CD1c-positive myeloid dendritic cell (primary cell): ENCODE measurements at regions not wholly inside any gene's neighbourhood (a gene's known extent, or its start where the extent isn't known, plus 50 kb on each side); places are given as distances from the start of the nearest gene placed in this dataset.

Source experiments
- DNase-seq: peaks from one replicate; pipeline ENCODE4 v3.0.0-alpha.2; 2016; ENCODE audit errors: extremely low spot score

DNA sequence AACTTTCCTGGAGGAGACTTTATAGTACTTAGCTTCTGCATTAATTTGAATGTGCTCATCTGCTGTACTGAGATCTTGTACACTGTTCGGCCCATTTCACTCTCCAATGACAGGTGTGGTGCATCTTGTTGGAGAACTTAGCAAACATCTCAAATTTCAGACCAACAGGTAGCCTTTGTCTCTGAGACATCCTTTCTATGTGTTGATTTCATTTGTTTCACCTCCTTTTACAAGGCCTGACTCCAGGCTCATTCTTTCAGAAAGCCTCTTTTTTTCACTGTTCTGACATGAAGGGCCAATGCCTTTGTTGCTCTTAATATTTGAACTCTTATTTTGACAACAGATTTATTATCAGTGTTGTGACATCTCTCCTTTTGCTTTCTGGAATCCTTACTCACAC lies 271.8 kb upstream of the FANCL start:
- no peak for DNase-seq

- DNase-seq: no peak
Observed at GRCh38 chr2:58508006-58508405, 266.9 kb upstream of the FANCL start.

DNA sequence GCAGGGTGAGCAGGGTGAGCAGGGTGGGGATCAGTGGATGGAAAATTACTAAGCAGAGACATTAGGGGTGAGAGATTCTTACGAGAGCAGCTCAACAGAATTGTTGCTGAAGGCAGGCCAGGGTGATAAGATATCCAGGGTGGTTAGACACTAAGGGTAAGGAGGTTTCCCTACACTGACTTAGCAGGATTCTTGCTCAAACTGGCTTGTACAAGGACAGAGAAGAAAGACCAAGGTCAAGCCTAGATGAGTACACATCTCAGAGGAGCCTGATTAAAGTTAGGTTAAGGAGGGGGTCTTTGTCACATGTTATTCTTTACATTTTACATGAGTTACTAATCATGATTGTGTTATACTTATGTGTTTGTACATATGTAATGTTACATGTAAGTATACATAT lies 262.8 kb upstream of the FANCL start:
- no peak for DNase-seq

DNA sequence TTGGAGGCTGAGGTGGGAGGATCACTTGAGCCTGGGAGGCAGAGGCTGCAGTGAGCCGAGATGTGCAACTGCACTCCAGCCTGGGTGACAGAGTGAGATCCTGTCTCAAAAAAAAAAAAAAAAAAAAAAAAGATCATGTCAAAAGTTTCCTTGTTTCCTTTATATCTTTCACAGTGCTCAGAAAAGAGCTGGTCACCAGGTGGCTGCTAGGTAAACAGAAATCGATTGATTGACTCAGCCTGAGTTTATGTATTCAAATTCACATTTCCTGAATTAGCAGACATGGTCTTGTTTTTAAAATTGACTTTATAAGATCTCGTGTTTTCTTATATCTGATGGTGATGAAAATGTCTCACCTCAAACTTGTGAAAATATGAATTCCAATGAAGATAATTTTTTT lies 261.8 kb upstream of the FANCL start:
- DNase-seq: no peak

DNA sequence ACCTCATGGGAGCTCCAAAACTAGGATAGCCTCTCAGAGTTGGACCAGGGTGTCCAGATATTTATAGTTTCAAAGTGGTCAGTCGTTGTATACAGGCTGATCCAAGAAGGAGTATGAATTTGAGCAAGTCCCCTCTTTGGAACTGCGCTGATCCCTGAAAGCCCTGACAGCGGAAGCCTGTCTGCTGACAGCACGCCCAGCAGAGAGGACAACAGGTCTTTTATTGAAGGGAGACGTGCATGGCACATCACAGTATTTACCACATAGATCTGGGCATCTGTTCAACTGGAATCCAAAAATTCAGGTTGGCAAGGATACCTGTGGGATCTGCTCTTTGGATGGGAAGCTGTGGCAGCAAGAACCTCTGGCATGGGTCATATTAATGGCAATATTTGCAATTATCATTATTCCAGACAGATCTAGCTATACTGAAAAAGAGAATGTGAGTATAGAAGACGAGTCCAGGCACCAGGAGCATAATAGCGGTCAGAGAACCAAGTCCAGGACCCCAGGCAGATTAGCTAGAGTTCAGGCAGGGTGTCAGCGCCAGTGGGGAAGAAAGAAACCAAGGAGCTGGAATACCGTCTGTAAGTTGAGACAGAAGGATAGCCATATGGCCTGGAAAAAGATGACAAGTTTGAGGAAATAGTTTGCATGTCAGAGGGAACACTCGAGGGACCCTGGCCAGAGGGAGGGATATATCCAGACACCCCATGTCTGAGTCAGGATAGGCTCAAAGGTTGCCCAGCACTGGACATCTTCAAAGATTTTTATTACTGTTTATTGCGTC lies 260.4 kb upstream of the FANCL start:
- DNase-seq: no peak

GRCh38 chr2:58497168-58497567 lies 256.0 kb upstream of the FANCL start:
- no peak for DNase-seq

DNA sequence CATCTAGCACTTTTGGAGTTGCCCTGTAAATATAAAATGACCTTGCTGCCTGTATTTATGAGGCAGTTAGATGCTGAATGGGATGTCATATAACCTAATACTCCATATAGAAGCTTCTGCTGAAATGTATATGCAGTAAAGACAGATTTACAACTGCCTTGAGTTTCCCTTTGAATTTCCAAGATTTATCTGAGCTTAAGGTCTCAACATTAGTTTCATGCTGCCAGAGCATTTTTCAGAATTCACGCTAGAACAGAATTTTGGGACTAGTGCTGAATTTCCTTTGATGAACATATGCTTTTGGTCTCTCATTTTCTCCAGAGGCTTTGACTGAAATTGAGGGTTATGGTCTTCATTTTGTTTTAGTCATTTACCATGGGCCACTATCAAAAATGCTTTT lies 254.7 kb upstream of the FANCL start:
- no peak for DNase-seq

DNA sequence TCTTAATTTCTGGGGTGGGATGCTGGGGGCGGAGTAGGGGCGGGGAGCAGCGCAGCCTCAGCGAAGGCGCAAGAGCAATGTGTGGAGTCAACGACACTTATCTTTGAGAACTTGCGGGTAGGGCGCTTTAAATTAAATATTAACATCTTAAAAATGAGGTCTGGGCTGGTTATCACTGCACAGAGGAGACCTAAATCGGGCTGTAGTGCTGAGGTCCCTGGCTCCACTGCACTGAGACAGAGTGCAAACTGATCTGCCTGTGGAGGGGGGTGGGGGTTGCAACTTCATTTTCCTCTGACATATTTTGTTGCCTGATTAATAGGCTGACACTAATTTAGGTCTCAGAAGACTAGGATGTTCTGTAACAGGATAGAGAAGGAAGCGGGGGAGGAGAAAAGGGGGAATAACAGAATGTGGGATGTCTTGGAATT lies 253.0 kb upstream of the FANCL start:
- DNase-seq: no peak

DNA sequence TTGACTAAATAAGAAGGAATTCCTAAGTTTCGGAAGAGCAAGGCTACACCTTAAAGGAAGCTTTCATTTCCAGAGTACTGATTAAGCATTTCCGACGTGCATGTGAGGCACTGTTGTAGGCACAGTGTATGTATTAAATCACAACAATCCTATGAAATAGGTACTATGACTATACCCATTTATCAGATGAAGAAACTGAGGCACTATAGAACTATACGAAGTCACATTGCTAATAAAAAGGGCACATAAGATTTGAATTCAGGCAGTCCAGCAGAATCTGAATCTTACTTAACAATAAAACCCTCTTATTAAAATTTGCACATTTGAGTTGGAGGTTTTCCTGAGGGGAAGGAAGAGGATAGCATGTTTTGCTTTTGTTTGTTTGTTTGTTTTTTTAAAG lies 243.5 kb upstream of the FANCL start:
- no peak for DNase-seq

GRCh38 chr2:58484221-58484620 lies 243.1 kb upstream of the FANCL start:
- no peak for DNase-seq

DNA sequence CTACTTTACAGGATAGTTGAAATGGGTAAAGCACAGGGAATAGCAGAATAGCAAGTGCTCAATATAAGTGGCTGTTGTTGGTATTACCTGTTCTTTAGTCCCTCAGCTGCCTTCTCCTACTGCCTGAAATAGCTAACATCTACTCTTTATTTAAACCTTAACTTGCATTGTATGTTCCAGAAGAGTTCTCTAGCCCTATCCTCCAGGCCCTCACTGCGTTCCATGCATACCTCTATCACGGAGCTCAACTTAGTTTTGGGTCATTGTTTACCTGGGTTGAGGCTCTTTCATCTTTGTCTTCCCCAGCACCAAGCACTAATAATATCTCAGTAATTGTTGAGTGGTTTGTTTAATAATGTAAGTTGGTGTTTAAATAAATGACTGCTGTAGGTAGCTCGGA lies 242.2 kb upstream of the FANCL start:
- no peak for DNase-seq

DNA sequence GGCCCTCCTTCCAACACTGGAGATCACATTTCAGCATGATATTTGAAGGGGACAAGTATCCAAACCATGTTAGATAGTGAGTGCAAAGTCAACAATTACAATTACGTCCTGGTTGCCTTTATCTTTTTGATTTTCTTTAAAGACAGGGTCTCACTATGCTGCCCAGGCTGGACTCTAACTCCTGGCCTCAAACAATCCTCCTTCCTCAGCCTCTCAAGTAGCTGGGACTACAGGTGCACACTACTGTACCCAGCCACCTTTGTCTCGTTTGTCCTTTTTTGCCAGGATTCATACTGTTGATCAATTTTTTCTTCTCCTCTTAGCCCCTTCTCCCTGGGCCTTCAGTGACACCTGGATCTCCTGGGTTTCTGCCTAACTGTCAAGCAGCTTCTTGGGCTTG lies 240.5 kb upstream of the FANCL start:
- no peak for DNase-seq

- no peak for DNase-seq
Observed at GRCh38 chr2:58480141-58480540, 239.0 kb upstream of the FANCL start.

DNA sequence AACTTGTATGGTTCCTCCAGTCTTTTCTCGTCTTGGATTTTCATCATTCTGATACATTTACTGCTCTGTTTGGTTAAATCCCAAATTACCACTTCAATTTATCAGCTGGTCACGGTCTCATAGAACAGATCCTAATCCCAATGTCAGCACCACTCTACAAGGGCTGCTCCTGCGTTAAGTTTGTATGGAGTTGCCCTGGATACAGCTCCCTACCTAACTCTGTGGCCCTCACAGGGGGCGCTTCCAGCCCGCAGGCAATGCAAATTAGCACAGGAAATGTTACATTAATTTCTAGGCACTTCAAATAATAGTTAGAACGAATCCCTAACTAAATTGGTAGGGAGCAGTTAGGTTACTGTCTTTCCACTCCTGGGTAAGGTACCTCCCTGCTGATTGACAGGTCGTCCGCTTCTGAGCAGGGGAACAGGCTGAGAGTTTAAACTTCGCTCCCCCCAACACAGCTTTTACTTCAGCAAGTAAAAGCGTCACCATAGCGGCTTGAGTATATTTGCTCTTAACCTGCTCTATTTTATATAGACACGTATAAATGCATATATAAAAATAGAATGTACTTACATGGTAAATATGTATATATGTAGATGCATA lies 238.5 kb upstream of the FANCL start:
- DNase-seq: no peak

- no peak for DNase-seq
Observed at GRCh38 chr2:58476556-58476955, 235.4 kb upstream of the FANCL start.

GRCh38 chr2:58475756-58476155 lies 234.6 kb upstream of the FANCL start:
- no peak for DNase-seq

- no peak for DNase-seq
Observed at GRCh38 chr2:58473165-58473564, 232.0 kb upstream of the FANCL start.

DNA sequence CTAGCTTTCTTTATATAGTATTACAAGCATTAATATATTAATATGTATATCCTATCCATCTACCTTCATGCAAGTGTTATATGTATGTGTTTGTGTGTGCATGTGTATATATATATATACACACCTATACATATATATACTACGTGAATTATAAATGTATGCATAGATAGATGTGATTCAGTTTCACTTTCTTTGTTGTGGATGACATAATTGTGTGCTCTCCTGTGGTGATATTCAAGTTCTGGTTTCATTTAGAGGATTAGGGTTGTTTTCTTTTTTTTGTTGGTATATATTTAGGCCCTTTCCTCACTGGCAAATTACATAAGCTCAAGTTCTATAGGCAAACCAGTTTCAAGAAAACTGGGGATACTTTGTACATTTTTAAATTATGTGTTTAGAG lies 225.7 kb upstream of the FANCL start:
- DNase-seq: no peak

DNA sequence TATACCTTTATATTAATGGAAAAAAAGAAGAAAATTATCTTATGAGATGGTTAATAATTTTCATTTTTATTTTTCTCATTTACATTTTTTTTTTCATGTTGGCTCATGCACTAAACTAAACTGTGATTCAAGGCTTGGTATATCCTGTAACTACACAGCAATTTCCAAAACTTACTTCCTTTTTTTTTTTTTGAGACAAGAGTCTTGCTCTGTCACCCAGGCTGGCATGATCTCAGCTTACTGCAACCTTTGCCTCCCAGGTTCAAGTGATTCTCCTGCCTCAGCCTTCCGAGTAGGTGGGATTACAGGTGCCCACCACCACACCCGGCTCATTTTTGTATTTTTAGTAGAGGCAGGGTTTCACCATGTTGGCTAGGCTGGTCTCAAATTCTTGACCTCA lies 224.9 kb upstream of the FANCL start:
- DNase-seq: peak; percentile 14

- no peak for DNase-seq
Observed at GRCh38 chr2:58460670-58461069, 219.5 kb upstream of the FANCL start.

DNA sequence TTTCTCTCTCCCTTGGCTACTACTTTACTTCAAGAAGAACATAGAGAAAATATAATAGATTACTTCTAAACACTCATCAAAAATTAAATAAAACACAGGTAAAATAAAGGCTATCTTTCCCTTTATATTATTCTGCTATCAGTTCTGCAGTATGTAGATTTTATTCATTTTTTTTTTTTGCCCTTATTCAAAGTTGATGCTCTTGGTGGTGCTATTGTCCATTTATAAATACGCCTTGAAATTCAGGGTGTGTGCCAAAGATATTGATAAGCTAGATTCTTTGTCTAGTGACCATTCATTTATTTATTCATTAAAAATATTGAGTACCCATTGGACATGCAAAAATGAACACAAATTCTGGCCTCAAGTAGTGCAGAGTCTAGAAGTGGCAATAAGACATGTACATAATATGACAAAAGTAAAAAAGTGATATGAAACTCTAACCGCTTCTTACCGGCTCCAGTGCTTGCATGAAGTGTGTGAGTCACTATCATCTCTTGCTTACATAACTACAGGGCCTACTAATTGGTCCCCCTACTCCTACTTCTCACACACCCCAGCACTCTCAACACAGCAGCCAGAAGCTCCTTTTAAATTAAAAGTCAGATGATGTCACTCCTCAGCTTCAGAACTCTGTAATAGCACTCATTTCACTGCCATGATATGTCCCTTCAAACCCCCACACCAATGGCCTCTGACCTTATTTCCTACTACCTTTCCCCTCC lies 208.3 kb upstream of the FANCL start:
- peak; percentile 78 for DNase-seq

DNA sequence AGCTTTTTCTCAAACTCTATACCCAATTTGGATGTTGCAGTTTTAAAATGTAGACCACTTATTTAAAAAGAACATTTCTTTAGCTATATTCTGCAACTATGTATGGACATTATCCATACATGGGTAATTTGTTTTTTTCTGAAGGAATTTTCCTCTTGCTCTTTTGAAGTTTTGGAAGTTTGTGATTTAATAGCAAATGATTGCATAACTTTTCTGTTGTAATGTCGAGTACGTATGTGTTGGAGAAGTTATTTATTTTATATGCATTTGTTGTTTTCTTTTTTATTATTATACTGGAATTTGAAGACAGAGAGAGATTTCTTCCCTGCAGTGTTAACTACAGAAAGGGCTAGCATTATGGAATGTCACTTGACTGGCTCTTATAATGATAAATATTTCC lies 207.7 kb upstream of the FANCL start:
- no peak for DNase-seq

DNA sequence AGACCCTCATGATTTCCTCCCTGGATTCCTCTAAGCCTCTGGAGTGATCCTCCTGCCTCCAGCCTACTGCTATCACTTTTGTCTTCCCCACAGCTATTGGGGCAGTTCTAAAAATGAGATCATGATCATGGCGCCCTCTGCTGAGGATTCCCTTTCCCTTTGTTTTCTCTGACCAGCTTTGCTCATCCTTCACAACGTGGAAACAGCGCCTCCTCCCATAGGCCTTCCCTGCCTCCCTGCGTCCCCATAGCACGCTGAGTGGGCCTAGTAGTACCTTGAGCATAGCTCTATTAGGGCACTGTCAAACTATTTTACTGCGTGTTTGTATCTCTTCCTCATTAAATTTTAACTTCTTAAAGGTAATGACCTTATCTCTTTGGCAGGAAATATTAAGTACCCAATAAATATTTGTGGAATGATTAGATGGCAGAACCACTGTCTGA lies 207.0 kb upstream of the FANCL start:
- DNase-seq: peak; percentile 7
